Activated CD8-positive, alpha-beta T cell treated with anti-CD3 and anti-CD28 coated beads for 36 hours (primary cell): ENCODE measurements at regions not wholly inside any gene's neighbourhood (a gene's known extent, or its start where the extent isn't known, plus 50 kb on each side); places are given as distances from the start of the nearest gene placed in this dataset.

ENCODE experiments used
- ATAC-seq: fragments of 200-7000 bp; cut with Tn5 transposase; one replicate; pipeline ENCODE4 v1.10.0; 2021; ENCODE audit warnings: mild to moderate bottlenecking, moderate library complexity
- CTCF ChIA-PET: fragments of 350-600 bp; sonication (Branson Sonifier 250); formaldehyde crosslinking; loops from one replicate; lab custom pipeline; 2021; ENCODE audit warnings: antibody characterized with exemption; lab: Charles Lee
- POLR2A ChIA-PET: fragments of 350-600 bp; sonication (Branson Sonifier 250); formaldehyde crosslinking; loops from one replicate; lab custom pipeline; 2021; ENCODE audit warnings: antibody characterized with exemption; lab: Charles Lee
- DNase-seq: peaks from one replicate; pipeline ENCODE4 v3.0.0-alpha.2; 2020
- H3K27ac Mint-ChIP-seq: one replicate; pipeline ENCODE4 v1.8.0; 2021; ENCODE audit warnings: mild to moderate bottlenecking, mixed read lengths
- H3K27me3 Mint-ChIP-seq: one replicate; pipeline ENCODE4 v1.8.0; 2021; ENCODE audit warnings: mixed read lengths
- H3K36me3 Mint-ChIP-seq: one replicate; pipeline ENCODE4 v1.8.0; 2021; ENCODE audit warnings: low read depth, mixed read lengths
- H3K4me1 Mint-ChIP-seq: one replicate; pipeline ENCODE4 v1.8.0; 2021; ENCODE audit warnings: low read depth, mixed read lengths
- H3K4me3 Mint-ChIP-seq: one replicate; pipeline ENCODE4 v1.8.0; 2021; ENCODE audit warnings: mild to moderate bottlenecking, moderate library complexity, mixed read lengths
- H3K9me3 Mint-ChIP-seq: one replicate; pipeline ENCODE4 v1.8.0; 2021; ENCODE audit warnings: mixed read lengths
- intact Hi-C: fragments of 100-400 bp; cut with micrococcal nuclease; formaldehyde crosslinking; loops from one replicate; pipeline ENCODE4 v1.10.0; 2022
- TF ChIP-seq, protein P1 (sequence below): fragments of 200-600 bp; IDR thresholded peaks from one replicate; pipeline ENCODE4 v1.8.0; 2022; ENCODE audit warnings: antibody characterized with exemption, mild to moderate bottlenecking

GRCh38 chr4:56261027-56261426 is 126.3 kb downstream of the AASDH start:
- H3K4me1 Mint-ChIP-seq: peaks cover 26% of the 10 kb centered on the region
- H3K27ac Mint-ChIP-seq: no peak overlapping the region
- DNase-seq (peak; percentile 79), ATAC-seq (peak; percentile 89)
- TF ChIP-seq, protein P1, sequence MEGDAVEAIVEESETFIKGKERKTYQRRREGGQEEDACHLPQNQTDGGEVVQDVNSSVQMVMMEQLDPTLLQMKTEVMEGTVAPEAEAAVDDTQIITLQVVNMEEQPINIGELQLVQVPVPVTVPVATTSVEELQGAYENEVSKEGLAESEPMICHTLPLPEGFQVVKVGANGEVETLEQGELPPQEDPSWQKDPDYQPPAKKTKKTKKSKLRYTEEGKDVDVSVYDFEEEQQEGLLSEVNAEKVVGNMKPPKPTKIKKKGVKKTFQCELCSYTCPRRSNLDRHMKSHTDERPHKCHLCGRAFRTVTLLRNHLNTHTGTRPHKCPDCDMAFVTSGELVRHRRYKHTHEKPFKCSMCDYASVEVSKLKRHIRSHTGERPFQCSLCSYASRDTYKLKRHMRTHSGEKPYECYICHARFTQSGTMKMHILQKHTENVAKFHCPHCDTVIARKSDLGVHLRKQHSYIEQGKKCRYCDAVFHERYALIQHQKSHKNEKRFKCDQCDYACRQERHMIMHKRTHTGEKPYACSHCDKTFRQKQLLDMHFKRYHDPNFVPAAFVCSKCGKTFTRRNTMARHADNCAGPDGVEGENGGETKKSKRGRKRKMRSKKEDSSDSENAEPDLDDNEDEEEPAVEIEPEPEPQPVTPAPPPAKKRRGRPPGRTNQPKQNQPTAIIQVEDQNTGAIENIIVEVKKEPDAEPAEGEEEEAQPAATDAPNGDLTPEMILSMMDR: no peak
- H3K9me3 Mint-ChIP-seq: peaks cover 20% of the 10 kb centered on the region
- H3K4me3 Mint-ChIP-seq: no peak overlapping the region
- intact Hi-C loops: no loop called here
- peaks cover 3% of the 10 kb centered on the region for H3K36me3 Mint-ChIP-seq
- CTCF ChIA-PET: interaction anchor here (0.6 kb wide), 1 partner anchor 380 kb away, joined by 3 read pairs; no protein-coding TSS in a partner anchor
- POLR2A ChIA-PET: interaction anchor here (0.6 kb wide), 1 partner anchor 388 kb away, joined by 3 read pairs; no protein-coding TSS in a partner anchor
- H3K27me3 Mint-ChIP-seq: peaks cover 29% of the 10 kb centered on the region

DNA sequence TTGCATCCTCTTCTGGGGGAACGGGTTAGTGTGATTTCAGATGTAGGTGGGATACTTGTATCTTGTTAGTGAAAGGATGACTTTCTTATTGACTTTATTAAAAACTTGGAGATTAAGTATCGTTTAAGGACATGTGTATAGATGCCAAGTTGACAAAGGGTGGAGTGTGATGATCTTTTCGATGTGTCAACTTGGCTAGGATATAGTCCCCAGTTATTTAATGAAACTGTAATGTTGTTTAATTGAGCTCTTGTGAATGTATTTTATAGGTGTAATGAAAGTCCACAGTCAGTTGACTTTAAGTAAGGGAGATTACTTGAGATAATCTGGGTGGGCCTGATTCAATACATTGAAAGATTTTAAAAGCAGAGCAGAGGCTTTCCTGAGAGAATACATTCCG is 127.0 kb downstream of the AASDH start:
- intact Hi-C loops: no loop called here
- peaks cover 3% of the 10 kb centered on the region for H3K36me3 Mint-ChIP-seq

DNA sequence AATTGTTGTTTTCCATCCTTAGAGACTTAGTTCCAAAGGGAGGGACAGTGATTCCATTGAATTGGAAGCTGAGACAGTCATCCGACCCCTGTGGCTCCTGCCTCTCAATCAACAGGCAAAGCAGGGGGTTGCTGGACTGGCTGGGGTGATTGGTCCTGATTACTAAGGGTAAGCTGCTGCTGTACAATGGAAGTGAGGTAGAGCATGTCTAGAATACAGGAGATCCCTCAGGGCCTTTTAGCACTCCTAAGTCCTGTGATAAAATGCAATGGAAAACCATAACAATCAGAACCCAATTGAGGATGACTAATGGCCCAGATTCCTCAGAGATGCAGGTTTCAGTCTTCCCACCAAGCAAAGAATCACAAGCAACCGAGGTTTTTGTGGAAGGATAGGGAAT is 127.6 kb downstream of the AASDH start:
- TF ChIP-seq, protein P1: no peak
- ChIA-PET CTCF (no interaction called here), POLR2A (no interaction called here)
- ATAC-seq: no peak
- no peak overlapping the region for H3K27ac Mint-ChIP-seq
- no peak overlapping the region for H3K4me3 Mint-ChIP-seq
- DNase-seq: no peak
- peaks cover 31% of the 10 kb centered on the region for H3K27me3 Mint-ChIP-seq
- intact Hi-C loops: no loop called here
- H3K4me1 Mint-ChIP-seq: peaks cover 26% of the 10 kb centered on the region
- peaks cover 3% of the 10 kb centered on the region for H3K36me3 Mint-ChIP-seq
- peaks cover 17% of the 10 kb centered on the region for H3K9me3 Mint-ChIP-seq

More for the DNA sequence above, 127.0 kb downstream of the AASDH start:
- H3K27ac Mint-ChIP-seq: no peak overlapping the region
- ChIA-PET POLR2A (no interaction called here), CTCF (interaction anchor here (0.6 kb wide), 1 partner anchor 381 kb away, joined by 3 read pairs; no protein-coding TSS in a partner anchor)
- TF ChIP-seq, protein P1: no peak
- no peak overlapping the region for H3K4me3 Mint-ChIP-seq
- ATAC-seq: no peak
- no peak for DNase-seq
- H3K9me3 Mint-ChIP-seq: peaks cover 20% of the 10 kb centered on the region
- H3K4me1 Mint-ChIP-seq: peaks cover 26% of the 10 kb centered on the region
- H3K27me3 Mint-ChIP-seq: peaks cover 29% of the 10 kb centered on the region

DNA sequence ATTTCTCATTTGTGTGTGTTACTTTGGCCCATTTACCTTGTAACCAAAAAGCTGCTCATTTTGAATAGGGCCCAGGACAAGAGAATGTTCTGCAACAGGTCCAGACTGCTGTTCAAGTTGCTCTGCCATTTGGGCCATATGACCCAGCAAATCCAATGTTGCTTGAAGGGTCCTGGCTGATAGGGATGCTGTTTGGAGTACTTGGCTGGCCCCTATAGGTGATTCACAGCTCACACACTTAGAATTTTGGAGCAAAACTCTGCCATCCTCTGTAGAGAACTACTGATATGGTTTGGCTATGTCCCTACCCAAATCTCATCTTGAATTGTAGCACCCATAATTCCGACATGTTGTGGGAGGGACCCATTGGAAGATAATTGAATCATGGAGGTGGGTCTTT is 131.5 kb downstream of the AASDH start:
- peaks cover 3% of the 10 kb centered on the region for H3K9me3 Mint-ChIP-seq

DNA sequence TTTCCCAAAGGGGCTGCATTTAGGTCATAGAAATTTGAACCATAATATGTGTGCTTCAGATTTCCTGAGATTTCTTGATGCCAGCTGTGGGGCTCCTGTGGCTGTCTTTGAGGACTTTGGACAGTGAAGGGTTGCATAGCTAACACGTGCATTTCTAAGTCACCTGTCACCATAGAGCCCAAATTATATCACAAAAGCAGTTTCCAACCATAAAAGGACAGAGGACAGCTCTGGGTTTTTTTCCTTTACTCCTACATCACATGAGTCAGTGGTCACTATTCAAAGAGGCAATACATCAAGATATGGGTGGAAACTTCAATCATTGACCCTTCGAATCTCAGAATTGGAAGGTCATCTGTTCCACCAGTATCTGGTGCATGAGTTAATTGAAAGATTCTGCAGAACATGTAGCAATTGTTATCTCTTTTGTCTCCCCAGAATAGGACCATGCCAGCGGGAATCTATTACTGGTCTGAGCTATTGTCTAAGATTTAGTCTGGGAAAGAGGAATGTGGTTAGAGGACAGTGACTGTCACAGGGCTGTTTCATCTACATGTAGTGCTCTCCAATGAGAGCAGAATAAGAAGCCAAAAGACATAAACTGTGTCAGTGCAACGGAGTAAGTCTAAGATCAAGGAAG is 133.5 kb downstream of the AASDH start:
- Mint-ChIP-seq H3K9me3 (peaks cover 3% of the 10 kb centered on the region), H3K27me3 (peaks cover 13% of the 10 kb centered on the region), H3K4me1 (no peaks in the 10 kb centered on the region), H3K27ac (no peak overlapping the region), H3K36me3 (no peaks in the 10 kb centered on the region), H3K4me3 (no peak overlapping the region)
- DNase-seq (no peak), ATAC-seq (no peak)
- TF ChIP-seq, protein P1: no peak
- intact Hi-C loops: no loop called here
- CTCF ChIA-PET: no interaction called here
- POLR2A ChIA-PET: no interaction called here

More for the DNA sequence above, 131.5 kb downstream of the AASDH start:
- H3K27me3 Mint-ChIP-seq: peaks cover 24% of the 10 kb centered on the region
- H3K4me1 Mint-ChIP-seq: peaks cover 15% of the 10 kb centered on the region
- H3K4me3 Mint-ChIP-seq: no peak overlapping the region
- TF ChIP-seq, protein P1: no peak
- no peak for ATAC-seq
- ChIA-PET CTCF (no interaction called here), POLR2A (no interaction called here)
- no peak for DNase-seq
- H3K27ac Mint-ChIP-seq: no peak overlapping the region
- intact Hi-C loops: no loop called here
- H3K36me3 Mint-ChIP-seq: no peaks in the 10 kb centered on the region
